NCI-H345 (cell line): ENCODE measurements at regions not wholly inside any gene's neighbourhood (a gene's known extent, or its start where the extent isn't known, plus 50 kb on each side); places are given as distances from the start of the nearest gene placed in this dataset.
"Not testable (repeated sequence)": the region's sequence is repeated elsewhere in the genome, so short reads cannot be mapped to it uniquely, and the experiment has no call there.

Source experiments
- DNase-seq: peaks from one replicate; lab custom pipeline; 2025; lab: John Stamatoyannopoulos, UW

GRCh38 chr13:111621164-111621563 lies 300.7 kb downstream of the TEX29 start:
- no peak for DNase-seq

- DNase-seq: no peak
Measured at GRCh38 chr13:111622051-111622531, 301.6 kb downstream of the TEX29 start.

GRCh38 chr13:111623208-111623607 lies 302.8 kb downstream of the TEX29 start:
- DNase-seq: no peak

GRCh38 chr13:111623743-111624505 lies 303.5 kb downstream of the TEX29 start:
- DNase-seq: no peak

- DNase-seq: no peak
Measured at GRCh38 chr13:111625526-111626315, 305.3 kb downstream of the TEX29 start.

- no peak for DNase-seq
Measured at GRCh38 chr13:111626371-111627305, 306.2 kb downstream of the TEX29 start.

GRCh38 chr13:111627596-111627995 lies 307.2 kb downstream of the TEX29 start:
- DNase-seq: no peak

GRCh38 chr13:111629016-111629415 lies 308.6 kb downstream of the TEX29 start:
- no peak for DNase-seq

- DNase-seq: no peak
Measured at GRCh38 chr13:111629457-111629856, 309.0 kb downstream of the TEX29 start.

GRCh38 chr13:111629926-111630325 lies 309.5 kb downstream of the TEX29 start:
- peak; percentile 17 for DNase-seq

- DNase-seq: peak; percentile 17
Measured at GRCh38 chr13:111630406-111630805, 310.0 kb downstream of the TEX29 start.

GRCh38 chr13:111631271-111631670 lies 310.8 kb downstream of the TEX29 start:
- DNase-seq: not testable (repeated sequence)

- no peak for DNase-seq
Measured at GRCh38 chr13:111632906-111633305, 312.5 kb downstream of the TEX29 start.

- no peak for DNase-seq
Measured at GRCh38 chr13:111633401-111633800, 313.0 kb downstream of the TEX29 start.

- DNase-seq: no peak
Measured at GRCh38 chr13:111634410-111634809, 314.0 kb downstream of the TEX29 start.

- no peak for DNase-seq
Measured at GRCh38 chr13:111636271-111636670, 315.8 kb downstream of the TEX29 start.

- no peak for DNase-seq
Measured at GRCh38 chr13:111636804-111637203, 316.4 kb downstream of the TEX29 start.

GRCh38 chr13:111637365-111637764 lies 316.9 kb downstream of the TEX29 start:
- no peak for DNase-seq

- no peak for DNase-seq
Measured at GRCh38 chr13:111638233-111638632, 317.8 kb downstream of the TEX29 start.

- DNase-seq: no peak
Measured at GRCh38 chr13:111639196-111639705, 318.8 kb downstream of the TEX29 start.

- DNase-seq: no peak
Measured at GRCh38 chr13:111640006-111640405, 319.6 kb downstream of the TEX29 start.

GRCh38 chr13:111640476-111640875 lies 320.0 kb downstream of the TEX29 start:
- no peak for DNase-seq
